Astrocyte (in vitro differentiated cells and primary cell): ENCODE measurements at regions not wholly inside any gene's neighbourhood (a gene's known extent, or its start where the extent isn't known, plus 50 kb on each side); places are given as distances from the start of the nearest gene placed in this dataset.

Experiments
- DNase-seq: peaks from one replicate; pipeline ENCODE4 v3.0.0-alpha.2; 2010; ENCODE audit warnings: low read depth
- FAIRE-seq: peaks from 2 replicates; lab custom pipeline; 2011; peaks lifted over from hg19 to GRCh38; lab: Jason Lieb, UNC
- H2AFZ ChIP-seq: 2 replicates; pipeline ENCODE4 v1.6.0; 2012; ENCODE audit warnings: low read depth, low read length, inconsistent platforms
- H3K27ac ChIP-seq: 2 replicates; pipeline ENCODE4 v1.5.1; 2011; ENCODE audit warnings: low read depth, low read length, inconsistent platforms
- H3K27me3 ChIP-seq: 2 replicates; pipeline ENCODE4 v1.6.0; 2011; ENCODE audit warnings: low read length, inconsistent platforms; ENCODE audit not compliant: insufficient read depth
- H3K36me3 ChIP-seq: 2 replicates; pipeline ENCODE4 v1.5.1; 2011; ENCODE audit warnings: low read length, inconsistent platforms; ENCODE audit not compliant: insufficient read depth
- H3K4me1 ChIP-seq: 2 replicates; pipeline ENCODE4 v1.5.1; 2011; ENCODE audit warnings: low read length, inconsistent platforms; ENCODE audit not compliant: insufficient read depth
- H3K4me2 ChIP-seq: 2 replicates; pipeline ENCODE4 v1.6.0; 2012; ENCODE audit warnings: low read length, inconsistent platforms
- H3K4me3 ChIP-seq: 2 replicates; pipeline ENCODE4 v1.5.1; 2011; ENCODE audit warnings: low read depth, mild to moderate bottlenecking, low read length, inconsistent platforms; ENCODE audit not compliant: insufficient read depth
- H3K79me2 ChIP-seq: 2 replicates; pipeline ENCODE4 v1.6.0; 2012; ENCODE audit warnings: mild to moderate bottlenecking, low read length, inconsistent platforms; ENCODE audit not compliant: insufficient read depth
- H3K9ac ChIP-seq: 2 replicates; pipeline ENCODE4 v1.6.0; 2012; ENCODE audit warnings: mild to moderate bottlenecking, low read length, inconsistent platforms
- H3K9me3 ChIP-seq: 2 replicates; pipeline ENCODE4 v1.5.1; 2012; ENCODE audit warnings: low read depth, mild to moderate bottlenecking, low read length, inconsistent platforms; ENCODE audit not compliant: insufficient read depth
- H4K20me1 ChIP-seq: 2 replicates; pipeline ENCODE4 v1.6.0; 2012; ENCODE audit warnings: low read length, inconsistent platforms; ENCODE audit not compliant: insufficient read depth
- H3K27ac Mint-ChIP-seq: one replicate; pipeline ENCODE4 v1.8.0; 2021; ENCODE audit warnings: mild to moderate bottlenecking, mixed read lengths; ENCODE audit not compliant: unreplicated experiment
- H3K27me3 Mint-ChIP-seq: one replicate; pipeline ENCODE4 v1.8.0; 2021; ENCODE audit warnings: low read depth, mixed read lengths; ENCODE audit not compliant: unreplicated experiment
- H3K36me3 Mint-ChIP-seq: one replicate; pipeline ENCODE4 v1.8.0; 2021; ENCODE audit warnings: low read depth, mixed read lengths; ENCODE audit not compliant: unreplicated experiment
- H3K4me1 Mint-ChIP-seq: one replicate; pipeline ENCODE4 v1.8.0; 2021; ENCODE audit warnings: low read depth, mixed read lengths; ENCODE audit not compliant: unreplicated experiment
- H3K4me3 Mint-ChIP-seq: one replicate; pipeline ENCODE4 v1.8.0; 2021; ENCODE audit warnings: mild to moderate bottlenecking, moderate library complexity, mixed read lengths; ENCODE audit not compliant: unreplicated experiment
- H3K9me3 Mint-ChIP-seq: one replicate; pipeline ENCODE4 v1.8.0; 2021; ENCODE audit warnings: mild to moderate bottlenecking, mixed read lengths; ENCODE audit not compliant: unreplicated experiment
- EZH2 ChIP-seq: IDR thresholded peaks from 2 replicates; pipeline ENCODE4 v1.6.1; 2012; ENCODE audit warnings: mild to moderate bottlenecking, low read length, inconsistent platforms; ENCODE audit not compliant: insufficient read depth
- TF ChIP-seq, protein P1 (sequence below): IDR thresholded peaks from 2 replicates; pipeline ENCODE4 v1.5.1; 2011; ENCODE audit warnings: low read depth, mild to moderate bottlenecking, inconsistent platforms, low read length, moderate library complexity; ENCODE audit not compliant: insufficient read depth

DNA sequence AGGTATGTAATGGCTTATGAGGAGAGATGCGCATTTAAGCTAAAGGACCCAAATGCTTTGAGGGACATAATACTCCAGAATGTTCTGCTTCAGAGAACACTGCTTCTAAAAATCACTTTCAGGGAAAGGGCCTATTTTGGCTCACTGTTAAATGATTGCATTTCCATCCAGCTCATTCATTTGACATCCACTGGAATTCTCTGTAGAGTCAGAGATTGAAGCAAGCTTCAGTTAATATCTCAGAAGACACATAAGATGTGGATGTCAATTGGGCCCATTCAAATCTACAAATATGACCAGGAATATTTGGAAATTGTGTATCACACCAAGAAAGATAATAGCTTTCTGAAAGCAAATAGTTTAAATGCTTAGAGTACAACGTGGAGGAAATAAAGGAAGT lies 209.9 kb upstream of the VSTM2A start:
- FAIRE-seq: no peak
- H3K4me1 Mint-ChIP-seq: peaks cover 9% of the 10 kb centered on the region
- no peaks in the 10 kb centered on the region for H3K27me3 ChIP-seq

DNA sequence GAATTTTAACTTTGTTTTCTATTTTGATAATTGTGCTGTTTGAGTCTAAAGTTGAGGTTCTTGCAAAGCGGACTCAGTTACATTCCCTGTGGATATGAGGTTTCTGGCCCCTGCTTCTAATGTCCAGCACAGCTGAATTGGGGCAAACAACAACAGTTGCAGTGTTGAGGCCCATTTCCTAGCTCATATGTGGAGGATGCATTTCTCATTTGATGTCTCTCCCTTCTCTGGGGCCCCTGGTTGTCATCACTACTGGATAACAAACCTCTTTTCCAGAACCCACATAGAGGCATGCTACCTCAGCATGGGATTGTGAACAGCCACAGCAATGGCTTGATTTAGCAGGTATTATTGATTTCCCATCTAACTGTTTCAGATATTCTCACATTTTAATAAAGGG lies 208.2 kb upstream of the VSTM2A start:
- no peak for FAIRE-seq
- Histone ChIP-seq H3K4me2 (no peak overlapping the region), H3K9me3 (no peaks in the 10 kb centered on the region), H3K4me3 (no peak overlapping the region), H4K20me1 (no peaks in the 10 kb centered on the region), H2AFZ (no peak overlapping the region), H3K79me2 (no peaks in the 10 kb centered on the region), H3K36me3 (no peaks in the 10 kb centered on the region), H3K9ac (no peak overlapping the region), H3K4me1 (no peaks in the 10 kb centered on the region), H3K27ac (no peak overlapping the region), H3K27me3 (no peaks in the 10 kb centered on the region)
- no peaks in the 10 kb centered on the region for H3K36me3 Mint-ChIP-seq
- TF ChIP-seq EZH2: no peak
- TF ChIP-seq, protein P1, sequence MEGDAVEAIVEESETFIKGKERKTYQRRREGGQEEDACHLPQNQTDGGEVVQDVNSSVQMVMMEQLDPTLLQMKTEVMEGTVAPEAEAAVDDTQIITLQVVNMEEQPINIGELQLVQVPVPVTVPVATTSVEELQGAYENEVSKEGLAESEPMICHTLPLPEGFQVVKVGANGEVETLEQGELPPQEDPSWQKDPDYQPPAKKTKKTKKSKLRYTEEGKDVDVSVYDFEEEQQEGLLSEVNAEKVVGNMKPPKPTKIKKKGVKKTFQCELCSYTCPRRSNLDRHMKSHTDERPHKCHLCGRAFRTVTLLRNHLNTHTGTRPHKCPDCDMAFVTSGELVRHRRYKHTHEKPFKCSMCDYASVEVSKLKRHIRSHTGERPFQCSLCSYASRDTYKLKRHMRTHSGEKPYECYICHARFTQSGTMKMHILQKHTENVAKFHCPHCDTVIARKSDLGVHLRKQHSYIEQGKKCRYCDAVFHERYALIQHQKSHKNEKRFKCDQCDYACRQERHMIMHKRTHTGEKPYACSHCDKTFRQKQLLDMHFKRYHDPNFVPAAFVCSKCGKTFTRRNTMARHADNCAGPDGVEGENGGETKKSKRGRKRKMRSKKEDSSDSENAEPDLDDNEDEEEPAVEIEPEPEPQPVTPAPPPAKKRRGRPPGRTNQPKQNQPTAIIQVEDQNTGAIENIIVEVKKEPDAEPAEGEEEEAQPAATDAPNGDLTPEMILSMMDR: no peak
- peaks cover 4% of the 10 kb centered on the region for H3K27me3 Mint-ChIP-seq
- no peak overlapping the region for H3K27ac Mint-ChIP-seq
- peaks cover 9% of the 10 kb centered on the region for H3K4me1 Mint-ChIP-seq
- no peak overlapping the region for H3K4me3 Mint-ChIP-seq
- no peak for DNase-seq
- no peaks in the 10 kb centered on the region for H3K9me3 Mint-ChIP-seq

More for the DNA sequence above, 209.9 kb upstream of the VSTM2A start:
- no peak for DNase-seq
- Mint-ChIP-seq H3K36me3 (no peaks in the 10 kb centered on the region), H3K27ac (no peak overlapping the region), H3K9me3 (no peaks in the 10 kb centered on the region), H3K27me3 (peaks cover 4% of the 10 kb centered on the region), H3K4me3 (no peak overlapping the region)
- Histone ChIP-seq H3K9me3 (no peaks in the 10 kb centered on the region), H3K9ac (no peak overlapping the region), H4K20me1 (no peaks in the 10 kb centered on the region), H3K4me1 (no peaks in the 10 kb centered on the region), H3K36me3 (no peaks in the 10 kb centered on the region), H3K27ac (no peak overlapping the region), H3K4me3 (no peak overlapping the region), H3K79me2 (no peaks in the 10 kb centered on the region), H3K4me2 (no peak overlapping the region), H2AFZ (no peak overlapping the region)
- TF ChIP-seq, protein P1: no peak
- no peak for TF ChIP-seq EZH2

DNA sequence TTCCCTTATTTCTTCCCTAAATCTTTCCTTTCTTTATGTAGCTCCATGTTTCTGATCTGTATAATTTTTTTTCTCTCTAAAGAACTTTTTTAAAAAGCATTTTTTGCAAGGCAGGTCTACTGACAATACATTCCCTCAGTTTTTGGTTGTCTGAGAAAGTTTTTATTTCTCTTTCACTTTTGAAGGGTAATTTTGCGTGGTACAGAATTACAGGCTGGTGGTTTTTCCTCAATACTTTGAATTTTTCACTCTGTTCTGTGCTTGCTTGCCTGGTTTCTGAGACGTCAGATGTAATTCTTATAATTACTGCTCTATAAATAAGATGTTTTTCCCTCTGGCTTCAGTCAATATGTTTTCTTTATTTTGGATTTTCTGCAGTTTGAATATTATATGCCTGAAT lies 205.4 kb upstream of the VSTM2A start:
- Histone ChIP-seq H3K4me2 (no peak overlapping the region), H2AFZ (no peak overlapping the region), H3K4me3 (no peak overlapping the region), H3K79me2 (no peaks in the 10 kb centered on the region), H3K36me3 (no peaks in the 10 kb centered on the region), H3K27me3 (no peaks in the 10 kb centered on the region), H3K4me1 (no peaks in the 10 kb centered on the region), H3K9me3 (no peaks in the 10 kb centered on the region), H3K9ac (no peak overlapping the region), H3K27ac (no peak overlapping the region), H4K20me1 (no peaks in the 10 kb centered on the region)
- no peak for TF ChIP-seq EZH2
- TF ChIP-seq, protein P1: no peak
- Mint-ChIP-seq H3K27me3 (peaks cover 2% of the 10 kb centered on the region), H3K4me1 (peaks cover 9% of the 10 kb centered on the region), H3K36me3 (no peaks in the 10 kb centered on the region), H3K4me3 (no peak overlapping the region), H3K9me3 (no peaks in the 10 kb centered on the region), H3K27ac (no peak overlapping the region)
- no peak for DNase-seq
- no peak for FAIRE-seq
